ENCODE measurements at regions not wholly inside any gene's neighbourhood (a gene's known extent, or its start where the extent isn't known, plus 50 kb on each side); places are given as distances from the start of the nearest gene placed in this dataset.

DNA sequence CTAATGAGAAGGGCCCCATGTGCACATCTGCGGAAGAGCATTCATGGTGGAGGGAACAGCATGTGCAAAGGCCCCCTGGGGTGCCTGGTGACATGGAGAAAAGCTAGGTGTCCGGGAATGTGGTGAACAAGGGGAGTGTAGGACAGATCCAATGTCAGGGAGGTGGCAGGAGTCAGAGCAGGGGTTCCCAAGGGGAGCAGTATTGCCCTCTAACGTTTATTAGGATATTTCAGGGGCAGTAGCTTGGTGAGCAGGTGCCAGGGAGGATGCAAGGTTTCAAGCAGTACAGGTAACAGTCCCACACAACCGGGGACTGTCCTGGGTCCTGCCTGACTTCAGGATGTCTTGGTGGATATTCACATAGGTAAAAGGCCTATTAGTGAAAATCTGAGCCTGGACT lies 209.6 kb downstream of the EMX2 start:
- FAIRE-seq: no peak

More for the DNA sequence above, 209.6 kb downstream of the EMX2 start:
- TF ChIP-seq POLR2A (IDR thresholded peaks at IDR 0.05; ENCODE audit: low read depth, low read length) (no peak), JUN (IDR thresholded peaks at IDR 0.05; ENCODE audit: borderline replicate concordance, insufficient read depth, insufficient read length, low read depth) (no peak), GATA2 (IDR thresholded peaks at IDR 0.05; ENCODE audit: insufficient read depth, insufficient read length, low read depth, low read length) (no peak), MYC (IDR thresholded peaks at IDR 0.05; ENCODE audit: low read depth, low read length) (no peak), FOS (IDR thresholded peaks at IDR 0.05; ENCODE audit: borderline replicate concordance, insufficient read depth, low read length) (no peak), EZH2 (IDR thresholded peaks at IDR 0.05; ENCODE audit: borderline replicate concordance, low read depth, low read length, severe bottlenecking) (no peak), POLR2AphosphoS5 (IDR thresholded peaks at IDR 0.05; ENCODE audit: insufficient read depth, low read depth, low read length) (no peak)
- TF ChIP-seq, protein P1, sequence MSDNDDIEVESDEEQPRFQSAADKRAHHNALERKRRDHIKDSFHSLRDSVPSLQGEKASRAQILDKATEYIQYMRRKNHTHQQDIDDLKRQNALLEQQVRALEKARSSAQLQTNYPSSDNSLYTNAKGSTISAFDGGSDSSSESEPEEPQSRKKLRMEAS (IDR thresholded peaks at IDR 0.05; ENCODE audit: insufficient read depth, insufficient read length): no peak
- TF ChIP-seq, protein P2, sequence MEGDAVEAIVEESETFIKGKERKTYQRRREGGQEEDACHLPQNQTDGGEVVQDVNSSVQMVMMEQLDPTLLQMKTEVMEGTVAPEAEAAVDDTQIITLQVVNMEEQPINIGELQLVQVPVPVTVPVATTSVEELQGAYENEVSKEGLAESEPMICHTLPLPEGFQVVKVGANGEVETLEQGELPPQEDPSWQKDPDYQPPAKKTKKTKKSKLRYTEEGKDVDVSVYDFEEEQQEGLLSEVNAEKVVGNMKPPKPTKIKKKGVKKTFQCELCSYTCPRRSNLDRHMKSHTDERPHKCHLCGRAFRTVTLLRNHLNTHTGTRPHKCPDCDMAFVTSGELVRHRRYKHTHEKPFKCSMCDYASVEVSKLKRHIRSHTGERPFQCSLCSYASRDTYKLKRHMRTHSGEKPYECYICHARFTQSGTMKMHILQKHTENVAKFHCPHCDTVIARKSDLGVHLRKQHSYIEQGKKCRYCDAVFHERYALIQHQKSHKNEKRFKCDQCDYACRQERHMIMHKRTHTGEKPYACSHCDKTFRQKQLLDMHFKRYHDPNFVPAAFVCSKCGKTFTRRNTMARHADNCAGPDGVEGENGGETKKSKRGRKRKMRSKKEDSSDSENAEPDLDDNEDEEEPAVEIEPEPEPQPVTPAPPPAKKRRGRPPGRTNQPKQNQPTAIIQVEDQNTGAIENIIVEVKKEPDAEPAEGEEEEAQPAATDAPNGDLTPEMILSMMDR (IDR thresholded peaks at IDR 0.05; ENCODE audit: extremely low read depth in 1 of 2, insufficient read depth in 1 of 2, low read depth in 1 of 2, low read length in 2 of 2): no peak
- no TSS peak for BruUV-seq (replicated peaks)
- H3K4me2 ChIP-seq (ENCODE audit: insufficient read depth, low read length): no peak overlapping the region
- no peak overlapping the region for H3K27ac ChIP-seq (ENCODE audit: insufficient read depth, low read depth, low read length)
- DNase-seq (ENCODE audit: low read depth, low spot score): no peak
- H3K4me3 ChIP-seq (replicated peaks in 1 of 3; ENCODE audit: insufficient read depth in 1 of 3, low read depth in 1 of 3, low read length in 3 of 3): no peak overlapping the region
- H3K27me3 ChIP-seq (ENCODE audit: control insufficient read depth in 2 of 2, insufficient read depth in 2 of 2, low read length in 2 of 2): no peaks in the 10 kb centered on the region
- no peaks in the 10 kb centered on the region for H3K9me3 ChIP-seq (replicated peaks; ENCODE audit: control insufficient read depth, insufficient read depth, low read length)
- ChIA-PET POLR2A (no interaction called here), CTCF (no interaction called here)
- no peaks in the 10 kb centered on the region for H3K36me3 ChIP-seq (ENCODE audit: control insufficient read depth in 2 of 2, extremely low read depth in 1 of 2, insufficient read depth in 2 of 2, low read length in 2 of 2)
- intact Hi-C loops (cut with micrococcal nuclease): no loop called here
- no peak overlapping the region for H2AFZ ChIP-seq (ENCODE audit: low read depth, low read length)
- H3K4me1 ChIP-seq (ENCODE audit: control insufficient read depth, extremely low read depth, insufficient read depth, low read length): no peaks in the 10 kb centered on the region
- H3K9me1 ChIP-seq (replicated peaks; ENCODE audit: control insufficient read depth, extremely low read depth, insufficient read depth, low read length): no peaks in the 10 kb centered on the region
- dilution Hi-C loops (cut with MboI; ENCODE audit: extremely low pct_ligation_motif_present, low sequenced_read_pairs): no loop called here
- H3K9ac ChIP-seq (replicated peaks; ENCODE audit: extremely low read depth, insufficient read depth, low read length): no peak overlapping the region
- no peaks in the 10 kb centered on the region for H3K79me2 ChIP-seq (ENCODE audit: control insufficient read depth, insufficient read depth, low read length)
- no peaks in the 10 kb centered on the region for H4K20me1 ChIP-seq (replicated peaks; ENCODE audit: control insufficient read depth, extremely low read depth, insufficient read depth, low read length)

All from endothelial cell of umbilical vein (primary cell).